GM06990 (cell line): ENCODE measurements at regions not wholly inside any gene's neighbourhood (a gene's known extent, or its start where the extent isn't known, plus 50 kb on each side); places are given as distances from the start of the nearest gene placed in this dataset.

Experiments used
- DNase-seq: peaks from one replicate; pipeline ENCODE4 v3.0.0-alpha.2; 2011; ENCODE audit not compliant: insufficient read length; ENCODE audit errors: extremely low read depth
- H3K27me3 ChIP-seq: replicated peaks from 2 replicates; pipeline ENCODE4 v1.6.0; 2011; ENCODE audit warnings: low read length; ENCODE audit not compliant: control insufficient read depth, insufficient read depth
- H3K36me3 ChIP-seq: 2 replicates; pipeline ENCODE4 v1.5.1; 2011; ENCODE audit warnings: low read length; ENCODE audit not compliant: control insufficient read depth, insufficient read depth
- H3K4me3 ChIP-seq: replicated peaks from 2 replicates; pipeline ENCODE4 v1.5.1; 2011; ENCODE audit warnings: low read depth, mild to moderate bottlenecking, control low read depth, low read length
- CTCF ChIP-seq: IDR thresholded peaks from 2 replicates; pipeline ENCODE4 v1.5.1; 2011; ENCODE audit warnings: low read length, control low read depth, mild to moderate bottlenecking, inconsistent platforms; ENCODE audit not compliant: insufficient read depth, poor library complexity, severe bottlenecking

GRCh38 chr6:2581611-2582010 is 169.1 kb downstream of the MYLK4 start:
- TF ChIP-seq CTCF, result no peak
- no peak overlapping the region for H3K4me3 ChIP-seq

DNA sequence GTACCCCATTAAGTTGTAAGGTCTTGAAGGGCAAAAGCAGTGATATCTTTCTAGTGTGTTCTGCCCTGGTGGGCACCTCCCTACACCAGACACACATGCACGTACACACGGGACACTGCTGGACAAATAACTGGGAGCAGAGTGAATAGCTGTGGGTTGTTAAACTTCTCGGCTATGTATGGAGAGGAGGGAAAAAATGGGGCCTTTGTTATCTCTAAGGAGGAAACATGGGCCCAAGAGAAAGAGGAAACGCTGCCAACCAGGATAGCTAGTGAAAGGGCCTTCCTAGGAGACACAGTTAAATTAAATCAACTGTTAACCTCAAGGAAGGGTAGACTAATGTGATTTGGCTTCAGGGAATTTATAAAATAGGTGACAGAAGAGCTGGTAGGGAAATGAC is 169.7 kb downstream of the MYLK4 start:
- DNase-seq, result no peak
- no peaks in the 10 kb centered on the region; the same call in 1 of the 2 replicates for H3K27me3 ChIP-seq
- no peaks in the 10 kb centered on the region for H3K36me3 ChIP-seq
- TF ChIP-seq CTCF, result no peak
- no peak overlapping the region for H3K4me3 ChIP-seq

More at GRCh38 chr6:2581611-2582010, 169.1 kb downstream of the MYLK4 start:
- H3K27me3 ChIP-seq, result no peaks in the 10 kb centered on the region; the same call in 1 of the 2 replicates
- no peaks in the 10 kb centered on the region for H3K36me3 ChIP-seq
- DNase-seq, result no peak

DNA sequence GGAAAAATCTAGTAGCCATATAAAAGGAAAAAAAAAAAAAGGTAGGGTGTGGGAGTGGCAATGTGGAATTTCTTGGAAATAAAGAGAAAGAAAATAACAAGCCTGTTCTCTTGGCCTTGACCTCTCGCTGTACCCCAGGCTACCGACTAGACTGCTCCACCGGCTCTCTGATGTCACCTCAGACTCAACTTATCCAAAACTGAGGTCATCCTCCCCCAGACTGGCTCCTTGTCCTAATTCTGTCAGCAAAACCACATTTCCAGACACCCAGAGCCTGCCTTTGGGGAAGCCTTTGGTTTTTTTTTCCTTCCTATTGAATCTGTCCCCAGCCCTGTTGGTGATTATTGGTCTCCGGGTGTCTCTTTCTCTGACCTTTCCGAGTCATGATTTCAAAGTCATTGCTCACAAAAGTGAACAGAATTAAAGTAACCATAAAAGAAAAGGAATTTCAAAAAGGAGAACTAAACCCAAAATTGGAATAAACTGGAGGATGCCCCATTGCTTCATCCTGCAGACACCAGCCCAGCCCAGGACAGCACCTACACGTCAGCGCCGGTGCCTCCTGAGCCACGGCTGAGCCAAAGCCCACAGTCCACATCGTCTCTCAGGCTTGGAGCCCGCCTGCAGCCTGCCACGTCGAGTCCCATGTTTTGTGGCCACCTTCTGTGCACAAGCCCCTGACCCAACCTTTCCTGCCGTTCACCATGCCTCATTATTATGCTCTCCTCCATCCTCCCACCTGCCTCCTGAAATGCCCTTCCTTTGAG is 170.7 kb downstream of the MYLK4 start:
- TF ChIP-seq CTCF, result no peak
- Histone ChIP-seq H3K4me3 (no peak overlapping the region), H3K27me3 (no peaks in the 10 kb centered on the region; the same call in 1 of the 2 replicates), H3K36me3 (no peaks in the 10 kb centered on the region)
- no peak for DNase-seq

DNA sequence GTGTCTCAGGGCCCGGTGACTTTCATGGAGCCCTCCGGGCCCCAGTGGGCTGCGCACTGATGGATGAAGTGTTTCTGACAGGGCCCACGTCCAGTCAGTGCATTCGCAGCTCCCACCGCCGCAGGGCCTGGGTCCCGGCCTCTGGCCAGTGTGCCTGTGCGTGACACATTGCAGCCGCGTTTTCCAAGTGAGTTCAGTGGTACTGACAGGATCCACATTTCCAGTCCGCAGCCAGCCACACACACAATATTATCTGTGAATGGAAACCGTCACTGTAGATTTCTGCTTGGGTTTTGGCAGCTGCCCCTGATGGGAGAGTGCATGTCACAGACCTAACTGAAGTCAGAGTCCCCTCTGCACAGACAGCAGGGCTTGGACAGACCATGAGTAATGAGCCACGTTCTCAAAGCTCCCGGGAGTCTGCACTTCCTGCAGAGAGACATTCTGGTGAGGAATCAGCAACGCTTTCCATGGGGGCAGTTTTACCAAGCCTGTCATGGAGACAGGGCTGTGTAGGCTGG is 171.4 kb downstream of the MYLK4 start:
- Histone ChIP-seq H3K36me3 (no peaks in the 10 kb centered on the region), H3K4me3 (no peak overlapping the region), H3K27me3 (no peaks in the 10 kb centered on the region; the same call in 1 of the 2 replicates)
- no peak for TF ChIP-seq CTCF
- DNase-seq, result no peak

DNA sequence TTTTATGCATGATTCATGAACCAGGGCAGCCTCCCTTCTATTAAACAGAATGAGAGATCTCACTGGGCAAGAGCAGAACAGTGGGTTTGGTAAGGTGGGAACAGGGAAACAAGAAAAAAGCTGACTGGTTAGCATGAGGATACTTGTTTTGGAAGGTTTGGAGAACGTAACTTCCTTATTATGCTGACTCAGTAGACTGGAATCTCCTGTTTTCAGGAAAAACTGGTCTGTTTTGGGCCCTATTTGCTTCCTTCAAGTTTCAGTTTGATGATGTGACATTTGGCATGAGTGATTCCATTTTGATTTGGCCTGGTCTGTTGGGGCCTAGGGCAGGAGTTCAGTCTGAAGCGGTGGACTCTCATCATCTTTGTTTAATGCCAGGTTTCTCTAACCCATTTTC is 172.0 kb downstream of the MYLK4 start:
- DNase-seq, result no peak
- no peaks in the 10 kb centered on the region; the same call in 1 of the 2 replicates for H3K27me3 ChIP-seq
- no peaks in the 10 kb centered on the region for H3K36me3 ChIP-seq
- no peak overlapping the region for H3K4me3 ChIP-seq
- TF ChIP-seq CTCF, result no peak

DNA sequence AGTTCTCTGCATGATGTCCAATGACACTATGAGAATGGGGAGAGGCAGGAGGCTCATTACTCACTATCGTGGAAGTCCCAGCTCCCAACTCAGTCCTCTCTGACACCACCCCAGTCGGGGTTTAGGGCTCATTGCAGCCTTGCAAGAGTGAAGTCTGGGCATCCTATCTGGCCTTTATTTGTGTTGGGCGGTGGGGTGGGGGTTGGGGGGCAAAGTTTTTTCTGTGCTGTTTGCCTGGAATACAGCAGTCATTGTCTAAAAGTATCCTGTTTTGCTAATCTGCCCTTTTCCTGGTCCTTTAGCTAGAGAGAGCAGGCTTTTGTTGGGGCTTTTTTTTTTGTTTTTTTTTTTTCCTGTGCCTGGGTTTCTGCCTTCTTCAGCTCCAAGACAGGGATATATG is 174.2 kb downstream of the MYLK4 start:
- no peak for TF ChIP-seq CTCF
- Histone ChIP-seq H3K27me3 (no peaks in the 10 kb centered on the region), H3K4me3 (no peak overlapping the region), H3K36me3 (no peaks in the 10 kb centered on the region)
- DNase-seq, result no peak
